ENCODE measurements at regions not wholly inside any gene's neighbourhood (a gene's known extent, or its start where the extent isn't known, plus 50 kb on each side); places are given as distances from the start of the nearest gene placed in this dataset.
"Not testable (repeated sequence)": the region's sequence is repeated elsewhere in the genome, so short reads cannot be mapped to it uniquely, and the experiment has no call there.

- no peak overlapping the region for H3K4me3 Mint-ChIP-seq
Measured at GRCh38 chr17:34011599-34011998, 243.5 kb upstream of the CCL2 start.

GRCh38 chr17:34012709-34013375, 242.2 kb upstream of the CCL2 start:
- Mint-ChIP-seq H3K4me3 (no peak overlapping the region), H3K4me1 (no peaks in the 10 kb centered on the region), H3K36me3 (no peaks in the 10 kb centered on the region), H3K9me3 (no peaks in the 10 kb centered on the region), H3K27ac (no peak overlapping the region), H3K27me3 (peaks cover 6% of the 10 kb centered on the region)
- no peak for ATAC-seq (ENCODE audit: low read depth)
- POLR2A ChIA-PET, result no interaction called here
- DNase-seq, result no peak

More at GRCh38 chr17:34011599-34011998, 243.5 kb upstream of the CCL2 start:
- Mint-ChIP-seq H3K27me3 (peaks cover 6% of the 10 kb centered on the region), H3K27ac (no peak overlapping the region), H3K36me3 (no peaks in the 10 kb centered on the region), H3K4me1 (no peaks in the 10 kb centered on the region), H3K9me3 (no peaks in the 10 kb centered on the region)
- no peak for DNase-seq
- no peak for ATAC-seq (ENCODE audit: low read depth)
- POLR2A ChIA-PET, result no interaction called here

- no peak for ATAC-seq (ENCODE audit: low read depth)
- Mint-ChIP-seq H3K36me3 (no peaks in the 10 kb centered on the region), H3K9me3 (no peaks in the 10 kb centered on the region), H3K4me1 (no peaks in the 10 kb centered on the region), H3K27ac (no peak overlapping the region), H3K27me3 (peaks cover 6% of the 10 kb centered on the region), H3K4me3 (no peak overlapping the region)
- no peak for DNase-seq
- POLR2A ChIA-PET, result no interaction called here
Measured at GRCh38 chr17:34015253-34015652, 239.8 kb upstream of the CCL2 start.

GRCh38 chr17:34024386-34024785, 230.7 kb upstream of the CCL2 start:
- POLR2A ChIA-PET, result no interaction called here
- DNase-seq, result no peak
- no peaks in the 10 kb centered on the region for H3K4me1 Mint-ChIP-seq
- H3K27ac Mint-ChIP-seq, result no peak overlapping the region
- no peaks in the 10 kb centered on the region for H3K9me3 Mint-ChIP-seq
- no peaks in the 10 kb centered on the region for H3K36me3 Mint-ChIP-seq
- H3K27me3 Mint-ChIP-seq, result peaks cover 3% of the 10 kb centered on the region
- no peak overlapping the region for H3K4me3 Mint-ChIP-seq
- ATAC-seq (ENCODE audit: low read depth), result no peak

GRCh38 chr17:34024806-34025551, 230.1 kb upstream of the CCL2 start:
- no peaks in the 10 kb centered on the region for H3K36me3 Mint-ChIP-seq
- no peak overlapping the region for H3K27ac Mint-ChIP-seq
- ATAC-seq (ENCODE audit: low read depth) (no peak), DNase-seq (no peak)
- no peaks in the 10 kb centered on the region for H3K9me3 Mint-ChIP-seq
- POLR2A ChIA-PET, result no interaction called here
- H3K4me1 Mint-ChIP-seq, result no peaks in the 10 kb centered on the region
- H3K4me3 Mint-ChIP-seq, result no peak overlapping the region
- peaks cover 3% of the 10 kb centered on the region for H3K27me3 Mint-ChIP-seq

GRCh38 chr17:34030601-34031000, 224.5 kb upstream of the CCL2 start:
- H3K4me1 Mint-ChIP-seq; H3K27me3 Mint-ChIP-seq; ATAC-seq (ENCODE audit: low read depth); H3K27ac Mint-ChIP-seq; H3K4me3 Mint-ChIP-seq; H3K36me3 Mint-ChIP-seq; DNase-seq; H3K9me3 Mint-ChIP-seq; POLR2A ChIA-PET: not testable (repeated sequence)

GRCh38 chr17:34032305-34032704, 222.8 kb upstream of the CCL2 start:
- ATAC-seq (ENCODE audit: low read depth); H3K27me3 Mint-ChIP-seq; DNase-seq; H3K27ac Mint-ChIP-seq; H3K36me3 Mint-ChIP-seq; H3K9me3 Mint-ChIP-seq; H3K4me1 Mint-ChIP-seq; H3K4me3 Mint-ChIP-seq; POLR2A ChIA-PET: not testable (repeated sequence)

GRCh38 chr17:34038786-34039185, 216.3 kb upstream of the CCL2 start:
- H3K9me3 Mint-ChIP-seq; H3K27me3 Mint-ChIP-seq; POLR2A ChIA-PET; H3K4me3 Mint-ChIP-seq; DNase-seq; H3K27ac Mint-ChIP-seq; H3K4me1 Mint-ChIP-seq; H3K36me3 Mint-ChIP-seq; ATAC-seq (ENCODE audit: low read depth): not testable (repeated sequence)

- POLR2A ChIA-PET; ATAC-seq (ENCODE audit: low read depth); H3K4me3 Mint-ChIP-seq; H3K36me3 Mint-ChIP-seq; H3K4me1 Mint-ChIP-seq; DNase-seq; H3K9me3 Mint-ChIP-seq; H3K27ac Mint-ChIP-seq; H3K27me3 Mint-ChIP-seq: not testable (repeated sequence)
Measured at GRCh38 chr17:34039213-34039612, 215.9 kb upstream of the CCL2 start.

- H3K9me3 Mint-ChIP-seq, POLR2A ChIA-PET, H3K27ac Mint-ChIP-seq, H3K4me3 Mint-ChIP-seq, H3K4me1 Mint-ChIP-seq, H3K36me3 Mint-ChIP-seq, DNase-seq, H3K27me3 Mint-ChIP-seq: not testable (repeated sequence)
- peak; percentile 60 for ATAC-seq (ENCODE audit: low read depth)
Measured at GRCh38 chr17:34039759-34040555, 215.1 kb upstream of the CCL2 start.

GRCh38 chr17:34045990-34046389, 209.1 kb upstream of the CCL2 start:
- Mint-ChIP-seq H3K4me1 (no peaks in the 10 kb centered on the region), H3K27ac (no peak overlapping the region), H3K9me3 (peaks cover 5% of the 10 kb centered on the region), H3K36me3 (no peaks in the 10 kb centered on the region), H3K27me3 (no peaks in the 10 kb centered on the region), H3K4me3 (no peak overlapping the region)
- DNase-seq (no peak), ATAC-seq (ENCODE audit: low read depth) (no peak)
- POLR2A ChIA-PET, result no interaction called here

- Mint-ChIP-seq H3K4me1 (no peaks in the 10 kb centered on the region), H3K4me3 (no peak overlapping the region), H3K36me3 (no peaks in the 10 kb centered on the region), H3K9me3 (no peaks in the 10 kb centered on the region), H3K27ac (no peak overlapping the region), H3K27me3 (peaks cover 2% of the 10 kb centered on the region)
- POLR2A ChIA-PET, result no interaction called here
- DNase-seq (no peak), ATAC-seq (ENCODE audit: low read depth) (no peak)
Measured at GRCh38 chr17:34051046-34051445, 204.0 kb upstream of the CCL2 start.

GRCh38 chr17:34054495-34054894, 200.6 kb upstream of the CCL2 start:
- peaks cover 2% of the 10 kb centered on the region for H3K27me3 Mint-ChIP-seq
- ATAC-seq (ENCODE audit: low read depth), result no peak
- H3K4me3 Mint-ChIP-seq, result no peak overlapping the region
- no peaks in the 10 kb centered on the region for H3K36me3 Mint-ChIP-seq
- DNase-seq, result no peak
- H3K27ac Mint-ChIP-seq, result no peak overlapping the region
- H3K9me3 Mint-ChIP-seq, result no peaks in the 10 kb centered on the region
- H3K4me1 Mint-ChIP-seq, result no peaks in the 10 kb centered on the region
- POLR2A ChIA-PET, result no interaction called here

GRCh38 chr17:34055606-34056005, 199.5 kb upstream of the CCL2 start:
- Mint-ChIP-seq H3K9me3 (no peaks in the 10 kb centered on the region), H3K4me3 (no peak overlapping the region), H3K4me1 (no peaks in the 10 kb centered on the region), H3K27ac (no peak overlapping the region), H3K27me3 (peaks cover 2% of the 10 kb centered on the region), H3K36me3 (no peaks in the 10 kb centered on the region)
- ATAC-seq (ENCODE audit: low read depth) (no peak), DNase-seq (no peak)
- POLR2A ChIA-PET, result no interaction called here
